ENCODE measurements at regions not wholly inside any gene's neighbourhood (a gene's known extent, or its start where the extent isn't known, plus 50 kb on each side); places are given as distances from the start of the nearest gene placed in this dataset.
"Not testable (repeated sequence)": the region's sequence is repeated elsewhere in the genome, so short reads cannot be mapped to it uniquely, and the experiment has no call there.

DNA sequence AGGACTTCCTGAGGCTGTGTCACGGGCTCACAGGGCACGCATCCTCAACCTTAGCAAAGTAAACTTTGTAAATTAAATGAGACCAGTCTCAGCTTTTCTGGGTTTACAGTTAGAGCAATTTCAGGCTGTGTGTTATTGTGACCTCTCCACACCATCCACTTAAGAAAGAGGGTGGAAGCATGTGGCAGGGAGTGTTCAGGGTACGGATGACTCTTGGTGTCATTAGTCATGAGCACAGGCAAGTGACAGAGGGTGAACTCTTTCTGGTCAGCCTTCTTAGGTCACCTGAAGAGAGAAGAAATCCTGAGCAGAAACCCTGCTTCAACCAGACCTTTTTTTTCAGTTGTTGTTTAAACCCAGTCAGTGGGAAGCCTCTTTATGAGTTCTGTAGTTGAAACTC, 207.9 kb downstream of the ICOS start:
- TF ChIP-seq, protein P1, sequence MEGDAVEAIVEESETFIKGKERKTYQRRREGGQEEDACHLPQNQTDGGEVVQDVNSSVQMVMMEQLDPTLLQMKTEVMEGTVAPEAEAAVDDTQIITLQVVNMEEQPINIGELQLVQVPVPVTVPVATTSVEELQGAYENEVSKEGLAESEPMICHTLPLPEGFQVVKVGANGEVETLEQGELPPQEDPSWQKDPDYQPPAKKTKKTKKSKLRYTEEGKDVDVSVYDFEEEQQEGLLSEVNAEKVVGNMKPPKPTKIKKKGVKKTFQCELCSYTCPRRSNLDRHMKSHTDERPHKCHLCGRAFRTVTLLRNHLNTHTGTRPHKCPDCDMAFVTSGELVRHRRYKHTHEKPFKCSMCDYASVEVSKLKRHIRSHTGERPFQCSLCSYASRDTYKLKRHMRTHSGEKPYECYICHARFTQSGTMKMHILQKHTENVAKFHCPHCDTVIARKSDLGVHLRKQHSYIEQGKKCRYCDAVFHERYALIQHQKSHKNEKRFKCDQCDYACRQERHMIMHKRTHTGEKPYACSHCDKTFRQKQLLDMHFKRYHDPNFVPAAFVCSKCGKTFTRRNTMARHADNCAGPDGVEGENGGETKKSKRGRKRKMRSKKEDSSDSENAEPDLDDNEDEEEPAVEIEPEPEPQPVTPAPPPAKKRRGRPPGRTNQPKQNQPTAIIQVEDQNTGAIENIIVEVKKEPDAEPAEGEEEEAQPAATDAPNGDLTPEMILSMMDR (IDR thresholded peaks at IDR 0.05; ENCODE audit: insufficient read depth, low read length, poor library complexity, severe bottlenecking) = no peak
- Histone ChIP-seq H3K36me3 (ENCODE audit: control insufficient read depth, insufficient read depth, low read length) (no peaks in the 10 kb centered on the region), H3K27me3 (ENCODE audit: control insufficient read depth, insufficient read depth, low read length) (no peaks in the 10 kb centered on the region), H3K4me3 (ENCODE audit: low read depth, low read length) (no peak overlapping the region)
- DNase-seq (ENCODE audit: low read depth) = no peak

DNA sequence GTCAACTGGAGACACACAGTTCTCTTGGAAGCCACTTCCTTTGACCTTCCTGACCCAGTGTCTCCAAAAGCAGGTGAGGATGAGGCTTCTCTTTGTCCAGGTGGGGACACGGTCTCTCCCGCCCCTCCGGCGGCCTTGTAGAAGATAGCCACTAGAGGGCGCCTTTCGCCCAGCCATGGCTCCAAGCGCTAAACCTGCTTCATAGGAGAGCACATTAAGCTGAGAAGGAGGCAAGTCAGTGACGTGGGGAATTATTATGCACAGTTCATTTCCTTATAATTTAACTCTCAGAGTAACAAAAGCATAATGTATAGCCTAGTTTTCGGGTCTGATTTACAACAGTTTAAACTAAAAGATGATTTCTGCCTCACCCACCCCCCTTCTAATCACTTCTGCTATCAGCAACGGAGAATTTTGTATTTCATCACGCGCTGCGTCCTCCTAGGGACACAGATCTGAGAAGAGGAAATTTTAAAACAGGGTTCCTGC, 208.7 kb downstream of the ICOS start:
- H3K27me3 ChIP-seq (ENCODE audit: control insufficient read depth, insufficient read depth, low read length) = no peaks in the 10 kb centered on the region
- H3K36me3 ChIP-seq (ENCODE audit: control insufficient read depth, insufficient read depth, low read length) = no peaks in the 10 kb centered on the region
- DNase-seq (ENCODE audit: low read depth) = peak; percentile 18
- peak overlapping the region; percentile 38 for H3K4me3 ChIP-seq (ENCODE audit: low read depth, low read length)
- TF ChIP-seq, protein P1 (IDR thresholded peaks at IDR 0.05; ENCODE audit: insufficient read depth, low read length, poor library complexity, severe bottlenecking) = peak; percentile 97

DNA sequence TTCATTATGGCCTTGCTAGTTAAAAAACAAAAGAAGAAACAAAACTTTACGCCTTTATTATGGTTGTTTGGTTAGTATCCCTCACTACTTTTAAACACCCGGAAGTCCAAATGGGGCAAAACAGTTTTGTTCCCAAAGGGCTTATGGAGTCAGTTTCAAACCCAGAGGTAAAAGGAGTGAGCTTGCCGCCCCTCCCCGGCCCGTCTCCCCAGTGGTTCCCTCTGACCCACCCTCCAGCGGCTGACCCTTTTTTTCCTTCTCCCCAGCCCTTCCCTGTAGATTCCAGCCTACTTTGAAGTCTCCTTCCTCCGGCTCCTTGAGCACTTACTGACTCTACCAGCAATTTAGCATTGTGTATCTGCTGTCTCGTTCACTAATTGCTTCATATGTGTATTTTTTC, 209.2 kb downstream of the ICOS start:
- DNase-seq (ENCODE audit: low read depth) = no peak
- no peaks in the 10 kb centered on the region for H3K36me3 ChIP-seq (ENCODE audit: control insufficient read depth, insufficient read depth, low read length)
- TF ChIP-seq, protein P1 (IDR thresholded peaks at IDR 0.05; ENCODE audit: insufficient read depth, low read length, poor library complexity, severe bottlenecking) = no peak
- H3K27me3 ChIP-seq (ENCODE audit: control insufficient read depth, insufficient read depth, low read length) = peaks cover 2% of the 10 kb centered on the region
- peak overlapping the region; percentile 38 for H3K4me3 ChIP-seq (ENCODE audit: low read depth, low read length)

DNA sequence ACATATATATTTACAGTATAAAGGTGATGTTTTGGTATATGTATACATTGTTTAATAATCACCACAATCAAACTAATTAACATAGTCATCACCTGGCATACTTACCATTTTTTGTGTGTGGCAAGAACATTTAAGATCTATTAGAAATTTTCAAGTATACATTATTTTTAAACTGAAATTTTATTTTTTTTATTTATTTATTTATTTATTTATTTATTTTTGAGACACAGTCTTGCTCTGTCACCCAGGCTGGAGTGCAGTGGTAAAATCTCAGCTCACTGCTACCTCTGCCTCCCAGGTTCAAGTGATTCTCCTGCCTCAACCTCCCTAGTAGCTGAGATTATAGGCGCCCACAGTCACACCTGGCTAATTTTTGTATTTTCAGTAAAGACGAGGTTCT, 210.5 kb downstream of the ICOS start:
- H3K27me3 ChIP-seq (ENCODE audit: control insufficient read depth, insufficient read depth, low read length); DNase-seq (ENCODE audit: low read depth); H3K36me3 ChIP-seq (ENCODE audit: control insufficient read depth, insufficient read depth, low read length); H3K4me3 ChIP-seq (ENCODE audit: low read depth, low read length): not testable (repeated sequence)

DNA sequence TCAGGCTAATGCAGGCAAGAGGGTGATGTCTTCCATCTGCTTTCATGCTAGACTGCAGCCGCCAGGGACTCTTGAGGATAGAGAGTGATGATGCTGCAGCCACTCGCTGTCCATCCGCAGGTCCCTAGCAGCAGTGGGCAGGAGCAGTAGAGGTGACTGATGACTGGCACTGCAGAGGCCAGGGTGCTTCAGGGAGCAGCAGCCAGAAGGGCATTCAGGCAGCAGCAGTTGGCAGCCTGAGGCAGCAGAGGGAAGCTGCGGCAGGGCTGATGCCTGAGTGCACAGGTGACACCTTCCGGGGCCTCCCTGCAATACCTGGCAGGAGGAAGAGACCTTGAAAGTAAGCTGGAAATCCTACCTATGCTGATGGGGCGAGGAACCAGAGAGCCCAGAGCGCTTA, 214.2 kb downstream of the ICOS start:
- Histone ChIP-seq H3K36me3 (ENCODE audit: control insufficient read depth, insufficient read depth, low read length) (no peaks in the 10 kb centered on the region), H3K4me3 (ENCODE audit: low read depth, low read length) (no peak overlapping the region), H3K27me3 (ENCODE audit: control insufficient read depth, insufficient read depth, low read length) (peaks cover 2% of the 10 kb centered on the region)
- TF ChIP-seq, protein P1 (IDR thresholded peaks at IDR 0.05; ENCODE audit: insufficient read depth, low read length, poor library complexity, severe bottlenecking) = no peak
- no peak for DNase-seq (ENCODE audit: low read depth)

DNA sequence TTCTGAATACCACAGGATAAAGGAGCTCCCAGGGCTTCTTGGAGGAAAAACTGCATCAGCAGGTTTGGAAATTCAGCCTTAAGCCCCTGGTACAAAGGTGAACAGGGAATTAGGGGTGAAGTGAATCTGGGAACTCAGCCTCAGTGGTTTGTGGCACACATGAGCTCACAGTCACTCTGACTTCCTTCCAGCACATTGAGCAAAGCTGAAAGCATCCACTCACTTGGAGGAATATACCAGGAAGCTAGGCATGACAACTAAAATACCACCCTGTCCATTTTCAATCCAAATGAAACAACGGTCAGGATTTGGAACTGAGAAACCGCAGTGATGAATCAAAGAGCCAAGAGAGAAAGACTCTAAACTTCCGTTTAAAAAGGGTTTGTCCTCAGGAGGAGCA, 216.1 kb downstream of the ICOS start:
- Histone ChIP-seq H3K4me3 (ENCODE audit: low read depth, low read length) (no peak overlapping the region), H3K36me3 (ENCODE audit: control insufficient read depth, insufficient read depth, low read length) (no peaks in the 10 kb centered on the region), H3K27me3 (ENCODE audit: control insufficient read depth, insufficient read depth, low read length) (peaks cover 2% of the 10 kb centered on the region)
- TF ChIP-seq, protein P1 (IDR thresholded peaks at IDR 0.05; ENCODE audit: insufficient read depth, low read length, poor library complexity, severe bottlenecking) = no peak
- DNase-seq (ENCODE audit: low read depth) = no peak
